ENCODE measurements at regions not wholly inside any gene's neighbourhood (a gene's known extent, or its start where the extent isn't known, plus 50 kb on each side); places are given as distances from the start of the nearest gene placed in this dataset.

DNA sequence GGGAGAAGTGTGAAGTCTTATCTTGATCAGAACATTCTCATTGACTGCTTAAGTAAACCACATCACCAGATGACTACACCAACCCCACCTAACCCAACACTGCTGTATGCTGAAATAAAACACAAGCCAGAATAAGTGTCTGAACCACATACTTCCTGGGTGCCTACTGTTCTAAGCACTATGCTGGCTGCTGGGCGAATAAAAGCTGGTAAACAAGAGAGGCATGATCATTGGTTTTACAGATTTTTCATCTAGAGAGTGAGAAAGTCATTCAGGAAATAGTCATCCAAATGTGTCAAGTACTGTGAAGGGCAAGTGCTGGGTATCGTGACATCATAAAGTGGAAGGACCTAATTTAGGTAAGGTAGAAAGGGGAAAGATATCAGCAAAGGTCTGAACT is 199.0 kb upstream of the SOX9 start:
- H3K27me3 Mint-ChIP-seq (ENCODE audit: low read depth) = no peaks in the 10 kb centered on the region
- no peaks in the 10 kb centered on the region for H3K36me3 Mint-ChIP-seq
- peaks cover 6% of the 10 kb centered on the region for H3K4me1 Mint-ChIP-seq
- H3K9me3 Mint-ChIP-seq = no peaks in the 10 kb centered on the region
- TF ChIP-seq, protein P1, sequence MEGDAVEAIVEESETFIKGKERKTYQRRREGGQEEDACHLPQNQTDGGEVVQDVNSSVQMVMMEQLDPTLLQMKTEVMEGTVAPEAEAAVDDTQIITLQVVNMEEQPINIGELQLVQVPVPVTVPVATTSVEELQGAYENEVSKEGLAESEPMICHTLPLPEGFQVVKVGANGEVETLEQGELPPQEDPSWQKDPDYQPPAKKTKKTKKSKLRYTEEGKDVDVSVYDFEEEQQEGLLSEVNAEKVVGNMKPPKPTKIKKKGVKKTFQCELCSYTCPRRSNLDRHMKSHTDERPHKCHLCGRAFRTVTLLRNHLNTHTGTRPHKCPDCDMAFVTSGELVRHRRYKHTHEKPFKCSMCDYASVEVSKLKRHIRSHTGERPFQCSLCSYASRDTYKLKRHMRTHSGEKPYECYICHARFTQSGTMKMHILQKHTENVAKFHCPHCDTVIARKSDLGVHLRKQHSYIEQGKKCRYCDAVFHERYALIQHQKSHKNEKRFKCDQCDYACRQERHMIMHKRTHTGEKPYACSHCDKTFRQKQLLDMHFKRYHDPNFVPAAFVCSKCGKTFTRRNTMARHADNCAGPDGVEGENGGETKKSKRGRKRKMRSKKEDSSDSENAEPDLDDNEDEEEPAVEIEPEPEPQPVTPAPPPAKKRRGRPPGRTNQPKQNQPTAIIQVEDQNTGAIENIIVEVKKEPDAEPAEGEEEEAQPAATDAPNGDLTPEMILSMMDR (IDR thresholded peaks at IDR 0.05; ENCODE audit: unreplicated experiment) = no peak
- no peak overlapping the region for H3K4me3 Mint-ChIP-seq
- no peak for DNase-seq (ENCODE audit: low spot score in 2 of 2, unreplicated experiment in 2 of 2)
- H3K27ac Mint-ChIP-seq = no peak overlapping the region

DNA sequence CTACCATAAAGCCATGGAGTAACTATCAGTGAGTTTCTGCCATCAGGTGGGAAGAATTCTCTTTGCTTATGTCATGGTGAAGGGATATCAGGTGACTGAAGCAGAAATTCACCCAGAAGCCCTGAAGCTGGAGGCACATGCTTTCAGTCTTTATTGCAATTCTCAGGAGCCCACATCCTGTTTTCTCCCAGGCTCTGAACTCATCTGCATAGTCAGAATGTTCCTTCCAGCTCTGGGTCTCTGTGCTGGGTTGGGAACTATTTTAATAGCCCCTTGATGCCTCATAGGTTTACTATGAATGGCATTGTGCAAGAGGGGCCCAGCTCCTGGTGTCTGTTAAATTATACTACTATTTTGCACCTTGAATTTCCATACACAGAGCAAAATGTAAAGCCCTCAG is 198.4 kb upstream of the SOX9 start:
- H3K4me3 Mint-ChIP-seq = no peak overlapping the region
- H3K27me3 Mint-ChIP-seq (ENCODE audit: low read depth) = no peaks in the 10 kb centered on the region
- TF ChIP-seq, protein P1 (IDR thresholded peaks at IDR 0.05; ENCODE audit: unreplicated experiment) = no peak
- H3K4me1 Mint-ChIP-seq = peaks cover 6% of the 10 kb centered on the region
- H3K36me3 Mint-ChIP-seq = no peaks in the 10 kb centered on the region
- no peak for DNase-seq (ENCODE audit: low spot score in 2 of 2, unreplicated experiment in 2 of 2)
- no peak overlapping the region for H3K27ac Mint-ChIP-seq
- no peaks in the 10 kb centered on the region for H3K9me3 Mint-ChIP-seq

DNA sequence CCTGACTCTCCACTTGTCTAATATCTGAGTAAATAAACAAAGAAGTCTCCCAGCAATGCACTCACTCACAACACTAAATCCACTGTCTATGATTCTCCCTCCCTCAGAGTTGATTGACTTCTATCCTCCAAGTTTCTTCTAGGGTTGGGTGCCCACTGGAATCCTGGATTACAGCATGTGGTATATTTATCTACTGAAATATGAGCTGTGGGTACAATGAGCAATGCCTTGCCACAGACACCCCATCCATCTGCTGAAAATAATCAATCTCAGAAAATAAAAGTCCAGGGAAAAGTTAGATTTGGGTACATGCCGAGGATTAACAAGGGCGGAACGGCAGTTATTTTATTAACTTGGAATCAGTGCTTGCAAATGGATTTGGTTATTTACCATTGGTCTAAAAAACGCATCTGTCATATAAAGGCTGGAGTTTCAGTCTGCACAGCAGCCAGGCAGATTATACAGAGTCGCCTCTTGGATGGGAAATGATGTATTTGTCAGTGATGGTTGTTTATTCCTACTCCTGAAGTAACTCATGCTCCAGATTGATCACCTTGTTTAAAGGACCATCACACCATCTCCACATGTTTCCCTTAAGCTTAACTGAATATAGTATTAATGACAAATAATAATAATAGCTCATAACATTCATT is 193.9 kb upstream of the SOX9 start:
- no peaks in the 10 kb centered on the region for H3K36me3 Mint-ChIP-seq
- peaks cover 5% of the 10 kb centered on the region for H3K9me3 Mint-ChIP-seq
- H3K27me3 Mint-ChIP-seq (ENCODE audit: low read depth) = no peaks in the 10 kb centered on the region
- no peak overlapping the region for H3K4me3 Mint-ChIP-seq
- no peak for DNase-seq (ENCODE audit: low spot score in 2 of 2, unreplicated experiment in 2 of 2)
- TF ChIP-seq, protein P1 (IDR thresholded peaks at IDR 0.05; ENCODE audit: unreplicated experiment) = no peak
- no peaks in the 10 kb centered on the region for H3K4me1 Mint-ChIP-seq
- no peak overlapping the region for H3K27ac Mint-ChIP-seq

DNA sequence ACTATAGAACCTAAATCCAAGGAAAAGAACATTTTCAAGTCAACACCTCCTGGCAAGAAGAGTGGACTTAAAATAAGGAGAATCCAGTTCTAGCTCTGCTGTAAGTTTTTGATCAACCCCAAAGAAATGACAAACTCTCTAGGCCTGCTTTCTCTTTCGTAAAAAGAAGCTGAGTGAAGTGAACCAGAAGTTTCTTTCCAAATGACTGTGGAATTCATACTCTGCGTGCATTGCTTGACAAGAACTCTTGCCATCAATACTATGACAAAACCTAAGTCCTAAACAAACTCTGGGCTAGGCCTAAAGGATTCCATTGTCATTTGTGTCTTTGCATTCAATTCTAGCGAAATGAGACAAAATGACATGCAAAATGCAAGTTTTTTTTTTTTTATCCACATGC is 187.5 kb upstream of the SOX9 start:
- H3K27ac Mint-ChIP-seq = no peak overlapping the region
- H3K36me3 Mint-ChIP-seq = no peaks in the 10 kb centered on the region
- DNase-seq (ENCODE audit: low spot score in 2 of 2, unreplicated experiment in 2 of 2) = no peak
- H3K9me3 Mint-ChIP-seq = peaks cover 5% of the 10 kb centered on the region
- TF ChIP-seq, protein P1 (IDR thresholded peaks at IDR 0.05; ENCODE audit: unreplicated experiment) = no peak
- no peaks in the 10 kb centered on the region for H3K27me3 Mint-ChIP-seq (ENCODE audit: low read depth)
- no peak overlapping the region for H3K4me3 Mint-ChIP-seq
- H3K4me1 Mint-ChIP-seq = peaks cover 2% of the 10 kb centered on the region

DNA sequence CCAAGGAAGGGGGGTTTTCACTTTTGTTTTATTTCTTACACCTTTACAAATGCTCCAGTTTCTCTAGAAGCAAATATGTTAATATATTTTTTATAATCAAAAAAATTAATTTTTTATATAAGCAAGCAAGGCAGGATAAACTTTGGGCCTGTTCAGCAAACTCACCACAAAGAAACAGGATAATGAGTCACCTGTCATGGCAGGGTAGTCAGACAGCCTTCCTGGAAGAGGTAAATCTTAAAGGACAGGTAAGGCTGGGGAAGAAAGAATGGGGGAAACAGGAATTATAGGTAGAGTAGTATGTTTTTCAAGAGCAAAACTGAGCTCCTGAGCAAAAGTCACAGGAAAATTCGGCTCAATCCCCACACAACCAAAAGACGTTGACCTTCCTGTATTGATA is 186.3 kb upstream of the SOX9 start:
- no peak overlapping the region for H3K27ac Mint-ChIP-seq
- H3K4me3 Mint-ChIP-seq = no peak overlapping the region
- H3K27me3 Mint-ChIP-seq (ENCODE audit: low read depth) = peaks cover 3% of the 10 kb centered on the region
- TF ChIP-seq, protein P1 (IDR thresholded peaks at IDR 0.05; ENCODE audit: unreplicated experiment) = no peak
- H3K9me3 Mint-ChIP-seq = peaks cover 5% of the 10 kb centered on the region
- DNase-seq (ENCODE audit: low spot score in 2 of 2, unreplicated experiment in 2 of 2) = no peak
- peaks cover 2% of the 10 kb centered on the region for H3K4me1 Mint-ChIP-seq
- no peaks in the 10 kb centered on the region for H3K36me3 Mint-ChIP-seq

DNA sequence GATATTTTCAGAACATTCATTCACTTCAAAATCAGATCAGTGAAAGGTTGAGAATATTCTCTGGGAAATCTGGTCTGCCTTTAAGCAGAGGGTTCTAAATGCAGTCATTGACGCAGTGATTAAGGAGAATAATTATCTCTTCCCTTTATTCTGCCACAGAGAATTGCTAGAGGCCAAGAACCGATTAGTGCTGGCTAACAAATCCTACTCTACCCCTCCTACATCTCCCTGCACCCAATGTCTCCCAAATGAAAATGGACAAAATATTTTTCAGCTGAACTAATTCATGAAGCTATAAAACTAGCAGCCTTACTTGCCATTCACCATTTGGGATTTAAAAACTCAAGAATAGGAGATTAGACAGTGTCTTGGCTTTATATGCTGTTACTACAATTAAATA is 185.5 kb upstream of the SOX9 start:
- H3K4me1 Mint-ChIP-seq = peaks cover 2% of the 10 kb centered on the region
- H3K4me3 Mint-ChIP-seq = no peak overlapping the region
- H3K9me3 Mint-ChIP-seq = peaks cover 5% of the 10 kb centered on the region
- TF ChIP-seq, protein P1 (IDR thresholded peaks at IDR 0.05; ENCODE audit: unreplicated experiment) = no peak
- DNase-seq (ENCODE audit: low spot score in 2 of 2, unreplicated experiment in 2 of 2) = no peak
- H3K27ac Mint-ChIP-seq = no peak overlapping the region
- H3K36me3 Mint-ChIP-seq = no peaks in the 10 kb centered on the region
- peaks cover 3% of the 10 kb centered on the region for H3K27me3 Mint-ChIP-seq (ENCODE audit: low read depth)
